RPMI8226 (cell line): ENCODE measurements at regions not wholly inside any gene's neighbourhood (a gene's known extent, or its start where the extent isn't known, plus 50 kb on each side); places are given as distances from the start of the nearest gene placed in this dataset.
"Not testable (repeated sequence)": the region's sequence is repeated elsewhere in the genome, so short reads cannot be mapped to it uniquely, and the experiment has no call there.

ENCODE experiments used
- DNase-seq: peaks from one replicate; pipeline ENCODE4 v3.0.0-alpha.2; 2015

DNA sequence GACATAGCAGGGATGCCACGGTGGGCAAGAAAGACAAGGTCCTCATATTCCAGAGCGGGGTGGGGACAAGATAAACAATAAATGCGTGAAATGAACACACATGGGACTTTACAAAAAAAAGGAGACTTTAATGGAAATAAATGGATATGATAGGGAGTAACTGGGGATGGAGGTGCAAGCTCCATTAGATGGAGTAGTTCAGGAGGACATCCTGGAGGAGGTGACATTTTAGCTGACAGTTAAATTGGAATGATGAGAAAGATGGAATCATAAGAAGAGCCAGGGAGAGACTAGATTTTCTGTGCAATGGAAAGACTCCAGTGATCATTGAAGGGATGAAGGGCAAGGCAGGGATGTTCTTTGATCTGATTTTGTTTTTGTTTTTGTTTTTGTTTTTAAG lies 83.6 kb upstream of the MYL10 start:
- no peak for DNase-seq

DNA sequence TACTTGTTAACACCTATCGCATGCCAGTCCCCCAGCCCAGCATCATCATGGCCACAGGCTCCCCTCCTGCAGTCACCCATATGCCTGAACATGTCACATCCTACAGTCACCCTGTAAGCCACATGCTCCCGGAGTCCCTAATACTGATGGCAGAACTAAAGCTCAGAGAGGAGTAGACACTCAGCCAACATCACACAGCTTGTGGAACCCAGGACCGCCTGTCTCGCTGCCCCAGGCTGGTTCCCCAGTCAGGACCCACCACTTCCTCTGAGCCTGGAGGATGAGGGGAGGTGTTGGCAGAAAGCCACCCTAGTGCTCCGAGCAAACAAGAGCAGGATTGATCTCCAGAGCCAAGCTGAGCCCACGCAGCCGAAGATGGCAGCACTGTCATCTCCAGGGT lies 85.0 kb upstream of the MYL10 start:
- DNase-seq: no peak

DNA sequence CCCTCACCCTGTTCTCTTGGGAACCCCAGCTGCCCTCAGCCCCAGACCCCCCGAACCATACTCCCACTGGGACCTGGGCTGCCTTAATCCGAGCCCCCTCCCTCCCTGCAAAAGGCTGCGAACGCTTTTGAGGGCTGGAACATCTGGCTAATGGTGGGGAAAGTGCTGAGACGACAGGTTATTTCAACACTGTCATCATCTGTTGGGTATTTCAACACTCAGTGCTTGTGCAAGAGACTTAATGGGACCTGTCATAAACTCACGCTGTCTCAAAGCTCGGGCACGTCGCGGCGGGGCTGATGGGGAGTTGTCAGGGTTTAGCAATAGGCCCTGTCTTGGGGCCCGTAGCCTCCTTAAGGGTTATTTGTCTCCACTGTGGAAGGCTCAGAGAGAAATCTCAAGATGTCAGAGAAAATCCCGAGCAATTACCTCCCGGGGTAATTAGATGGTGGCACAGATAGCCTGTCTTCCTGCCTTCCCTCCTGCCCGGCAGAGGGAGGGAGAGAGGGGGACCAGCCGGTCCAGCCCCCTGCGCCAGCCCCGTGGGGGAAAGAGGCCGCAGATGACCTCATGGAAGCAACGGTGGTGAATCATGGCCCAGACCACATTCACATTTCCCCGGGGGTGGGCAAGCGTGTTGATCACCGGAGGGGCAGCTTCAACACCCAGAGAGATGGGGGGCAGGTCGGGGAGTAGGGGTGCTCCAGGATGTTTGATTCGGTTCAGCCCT lies 88.7 kb upstream of the MYL10 start:
- DNase-seq: peak; percentile 86

DNA sequence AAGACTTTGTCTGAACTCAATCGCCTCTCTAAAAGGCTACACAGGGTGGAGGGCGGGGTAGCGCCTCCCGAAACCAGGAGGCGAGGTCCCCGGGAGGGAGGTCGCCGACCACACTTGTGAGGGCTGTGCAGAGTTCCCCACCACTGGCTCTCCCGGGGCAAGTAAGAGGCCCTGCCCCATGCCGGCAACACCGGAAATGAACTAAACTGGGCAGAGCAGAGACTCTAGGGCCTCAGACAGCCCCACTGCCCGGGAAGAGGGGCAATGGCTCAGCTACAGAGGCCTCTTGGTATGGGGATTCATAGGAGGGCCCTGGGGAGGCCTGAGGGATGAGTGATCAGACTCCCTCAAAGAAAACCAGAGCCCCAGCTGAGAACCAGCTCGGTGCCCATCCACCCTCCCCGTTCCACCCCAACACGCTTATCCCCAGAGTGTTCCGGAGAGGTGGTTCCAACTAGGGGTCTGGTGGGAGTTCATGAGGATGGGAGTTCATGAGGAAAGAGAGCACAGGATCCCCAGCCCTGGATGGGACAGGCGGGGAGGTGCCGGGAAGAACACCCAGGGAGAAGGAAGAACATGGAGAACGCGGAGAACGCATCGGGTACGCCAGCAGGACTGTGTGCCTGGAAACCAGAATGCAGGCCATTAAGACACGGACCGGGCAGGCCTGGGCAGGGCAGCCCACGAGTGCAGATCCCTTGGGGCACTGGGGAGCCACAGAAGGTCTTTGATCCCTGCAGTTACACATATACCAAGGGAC lies 89.4 kb upstream of the MYL10 start:
- no peak for DNase-seq

DNA sequence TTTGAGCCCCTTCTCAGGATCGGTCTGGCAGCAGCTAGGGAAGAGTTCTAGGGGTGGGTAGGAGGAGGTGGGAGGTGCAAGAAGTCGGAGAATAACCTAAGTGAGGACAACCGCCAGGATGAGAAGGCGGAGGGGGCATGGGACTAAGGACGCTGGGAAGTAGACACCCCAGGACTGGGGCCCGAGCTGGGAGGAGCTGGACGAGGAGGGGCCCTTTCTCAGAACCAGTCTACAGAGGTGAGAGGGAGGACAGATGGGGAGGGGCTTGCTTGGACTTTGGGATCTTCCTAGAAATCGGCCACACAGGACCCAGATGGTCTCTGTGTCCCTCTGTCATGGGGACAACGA lies 90.0 kb upstream of the MYL10 start:
- no peak for DNase-seq

DNA sequence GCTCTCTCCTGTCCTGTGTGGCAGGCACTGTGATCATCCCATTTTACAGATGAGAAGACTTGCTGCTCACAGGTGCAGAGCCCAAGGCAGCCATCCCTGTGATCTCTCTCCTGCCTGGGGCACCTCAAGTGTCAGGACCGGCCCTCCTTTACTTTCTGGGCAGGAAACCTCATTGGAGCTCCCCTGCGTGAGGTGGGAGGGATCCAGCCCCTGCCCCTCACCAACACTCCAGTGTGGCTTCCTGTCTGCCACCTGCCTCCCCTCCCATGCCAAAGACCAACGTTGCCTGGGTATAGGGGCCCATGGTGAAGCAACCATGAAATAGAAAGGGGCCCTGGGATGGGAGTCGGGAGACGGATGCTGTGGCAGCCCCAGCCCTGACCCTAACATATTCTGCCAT lies 91.2 kb upstream of the MYL10 start:
- no peak for DNase-seq

DNA sequence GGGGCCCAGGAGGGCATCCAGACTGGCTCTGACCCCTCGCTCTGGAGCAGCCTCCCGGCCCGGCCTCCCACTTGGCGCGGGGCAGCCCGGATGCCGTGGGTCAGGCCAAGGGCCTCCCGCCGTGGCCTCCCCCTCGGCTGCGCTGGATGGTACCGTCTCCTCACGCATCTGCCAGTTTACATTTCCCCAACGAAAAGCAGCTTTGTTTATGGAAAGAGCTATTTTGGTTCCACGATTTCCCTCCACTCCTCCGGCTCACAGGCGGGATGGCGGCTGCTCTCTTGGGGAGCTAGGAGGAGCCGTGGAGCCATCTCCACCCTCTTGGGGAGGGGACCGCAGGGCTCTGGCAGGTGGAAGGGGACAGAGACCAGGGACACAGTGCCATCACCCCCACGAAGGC lies 93.2 kb upstream of the MYL10 start:
- DNase-seq: no peak

DNA sequence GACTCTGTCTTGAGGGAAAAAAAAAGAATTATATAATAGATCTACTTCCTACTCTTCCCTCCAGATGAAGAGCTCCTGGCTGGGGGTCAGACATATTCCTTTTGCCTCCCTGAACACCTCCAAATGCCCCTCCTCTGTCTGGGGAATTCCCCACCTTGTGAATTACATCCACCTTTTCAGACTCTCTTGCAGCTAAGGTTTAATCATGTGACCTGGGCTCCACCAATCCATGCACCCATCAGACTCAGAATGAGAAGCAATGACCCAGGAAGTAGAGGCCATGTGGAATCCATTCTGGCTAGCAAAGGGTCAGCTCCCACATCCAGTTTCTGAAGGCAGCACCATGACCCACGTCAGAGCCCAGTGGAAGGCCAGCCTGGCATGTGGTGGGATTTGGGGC lies 93.6 kb upstream of the CUX1 start:
- no peak for DNase-seq

DNA sequence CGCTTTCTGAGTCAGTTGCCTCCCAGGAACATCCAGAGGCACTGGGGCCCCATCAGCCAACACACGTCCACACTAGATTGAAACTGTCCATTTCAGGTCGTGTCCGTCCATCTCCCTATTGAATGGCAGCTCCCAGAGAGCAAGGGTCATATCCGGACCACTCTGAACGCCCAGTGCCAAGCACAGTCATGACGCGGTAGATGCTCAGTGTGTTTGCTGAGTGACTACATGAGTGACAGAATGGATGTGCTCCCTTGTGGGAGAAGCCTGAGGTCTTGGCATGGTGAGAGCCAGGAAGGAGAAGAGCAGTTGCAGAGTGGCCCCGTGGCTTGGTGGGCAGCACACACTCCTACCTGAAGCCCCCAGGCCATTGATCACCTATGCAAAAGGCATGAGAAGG lies 92.5 kb upstream of the CUX1 start:
- no peak for DNase-seq

DNA sequence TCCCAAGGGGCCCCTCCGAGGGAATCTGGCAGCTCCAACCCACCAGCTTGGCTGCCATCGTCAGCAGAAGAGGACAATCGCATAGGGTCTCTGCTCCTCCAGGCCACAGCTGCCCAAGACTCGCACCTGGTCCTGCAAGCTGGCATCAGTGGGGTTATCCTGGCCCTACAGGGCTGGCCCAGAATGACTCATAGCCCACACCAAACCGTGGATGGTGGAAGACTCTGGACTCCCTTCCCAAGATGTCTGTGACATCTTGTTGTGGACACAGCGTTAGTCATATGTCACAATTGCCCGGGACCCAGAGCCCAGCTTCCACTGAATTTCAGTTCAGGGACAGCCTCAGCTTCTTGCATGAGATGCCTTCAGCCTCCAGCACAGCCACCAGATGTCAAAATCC lies 91.5 kb upstream of the CUX1 start:
- no peak for DNase-seq

DNA sequence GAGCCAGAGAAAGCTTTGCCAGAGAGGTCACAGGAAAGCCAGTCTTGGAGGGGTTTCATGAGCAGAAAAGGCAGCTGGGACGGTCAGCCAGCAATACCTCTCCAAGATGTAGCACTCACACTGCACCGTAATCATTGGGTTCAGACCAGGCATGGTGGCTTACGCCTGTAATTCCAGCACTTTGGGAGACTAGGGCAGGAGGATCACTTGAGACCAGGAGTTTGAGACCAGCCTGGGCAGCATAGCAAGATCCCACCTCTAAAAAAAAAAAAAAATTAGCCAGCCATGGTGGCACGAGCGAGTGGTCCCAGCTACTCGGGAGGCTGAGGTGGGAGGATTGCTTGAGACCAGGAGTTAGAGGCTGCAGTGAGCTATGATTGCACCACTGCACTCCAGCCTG lies 90.2 kb upstream of the CUX1 start:
- DNase-seq: no peak

DNA sequence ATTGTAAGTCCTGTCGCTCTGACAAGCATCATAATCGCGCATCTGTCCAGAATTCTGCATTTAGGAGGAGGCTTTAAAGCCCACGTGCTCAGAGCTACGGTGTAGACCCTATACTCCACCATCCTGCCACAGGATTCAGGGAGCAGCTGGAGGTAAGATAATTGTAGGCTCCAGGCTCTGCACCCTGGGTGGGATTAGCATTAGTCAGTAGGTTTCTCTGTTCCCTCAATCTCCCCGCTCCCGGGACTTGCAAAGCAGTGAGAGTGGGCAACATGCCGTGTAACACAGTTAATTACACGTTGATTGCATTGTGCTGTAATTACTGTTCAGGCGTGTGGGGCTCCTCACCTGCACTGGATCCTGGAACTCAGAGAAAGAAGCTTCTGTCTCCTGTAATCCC lies 89.3 kb upstream of the CUX1 start:
- no peak for DNase-seq

DNA sequence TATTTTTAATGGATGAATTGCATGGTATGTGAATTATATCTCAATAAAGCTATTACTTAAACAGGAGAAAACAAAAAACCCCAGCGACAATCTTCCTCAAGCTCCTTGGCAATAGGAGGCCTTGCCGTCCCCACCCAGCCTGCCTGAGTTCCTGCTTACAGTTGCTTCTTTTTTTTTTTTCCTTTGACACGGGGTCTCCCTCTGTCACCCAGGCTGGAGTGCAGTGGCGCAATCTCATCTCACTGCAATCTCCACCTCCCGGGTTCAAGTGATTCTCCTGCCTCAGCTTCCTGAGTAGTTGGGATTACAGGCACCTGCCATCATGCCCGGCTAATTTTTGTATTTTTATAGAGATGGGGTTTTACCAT lies 88.6 kb upstream of the CUX1 start:
- not testable (repeated sequence) for DNase-seq

DNA sequence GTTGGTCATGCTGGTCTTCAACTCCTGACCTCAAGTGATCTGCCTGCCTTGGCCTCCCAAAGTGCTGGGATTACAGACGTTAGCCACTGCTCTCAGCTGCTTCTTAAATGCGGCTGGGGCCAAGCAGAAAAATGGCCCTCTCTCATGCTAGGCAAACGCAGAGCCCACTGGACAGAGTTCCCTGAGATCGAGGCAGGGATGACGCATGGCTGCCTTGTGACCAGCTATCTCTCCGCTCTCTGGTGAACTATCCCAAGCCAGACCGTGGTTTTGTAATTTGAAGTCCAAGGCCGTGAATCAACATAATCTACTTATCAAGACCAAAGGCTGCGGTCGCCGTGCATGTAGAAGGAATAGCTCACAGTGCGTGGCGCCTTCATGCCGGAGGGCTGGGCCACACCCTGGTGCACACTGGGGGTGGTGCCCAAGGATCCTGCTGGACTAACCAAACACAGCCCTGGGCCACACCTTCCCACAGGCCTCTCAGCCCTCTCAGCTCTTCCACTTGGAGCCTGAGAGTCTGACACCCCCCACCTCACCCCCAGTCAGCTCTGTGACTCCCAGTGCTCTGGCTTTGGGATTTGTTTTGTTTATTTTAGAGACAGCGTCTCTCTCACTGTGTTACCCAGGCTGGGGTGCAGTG lies 88.1 kb upstream of the CUX1 start:
- no peak for DNase-seq

DNA sequence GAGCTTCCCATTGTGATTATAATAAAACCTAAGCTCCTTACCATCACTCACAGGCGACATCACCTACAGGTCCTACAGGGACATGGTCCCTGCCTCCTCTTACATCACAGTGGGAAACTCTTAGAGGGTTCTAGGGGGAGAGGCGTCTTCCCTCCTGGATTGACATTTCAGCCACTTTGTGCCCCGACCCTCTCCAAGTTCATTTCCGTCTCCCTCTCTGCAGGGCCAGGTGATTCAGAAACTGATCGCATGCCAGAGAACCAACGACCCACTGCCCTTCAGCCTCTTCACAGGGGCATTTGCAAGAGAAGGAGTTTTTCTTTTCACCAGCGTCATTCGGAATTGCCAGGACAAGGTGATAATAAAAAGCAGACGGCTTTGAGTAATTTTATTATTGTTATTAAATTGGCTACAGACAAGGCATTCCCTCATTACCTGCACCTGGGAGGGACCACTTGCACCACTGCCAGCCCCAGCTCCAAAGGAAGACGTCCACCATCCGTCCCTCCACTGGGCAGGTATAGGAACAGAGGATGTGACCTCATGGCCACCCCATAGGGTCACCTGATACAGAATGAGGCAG lies 85.8 kb upstream of the CUX1 start:
- DNase-seq: no peak

DNA sequence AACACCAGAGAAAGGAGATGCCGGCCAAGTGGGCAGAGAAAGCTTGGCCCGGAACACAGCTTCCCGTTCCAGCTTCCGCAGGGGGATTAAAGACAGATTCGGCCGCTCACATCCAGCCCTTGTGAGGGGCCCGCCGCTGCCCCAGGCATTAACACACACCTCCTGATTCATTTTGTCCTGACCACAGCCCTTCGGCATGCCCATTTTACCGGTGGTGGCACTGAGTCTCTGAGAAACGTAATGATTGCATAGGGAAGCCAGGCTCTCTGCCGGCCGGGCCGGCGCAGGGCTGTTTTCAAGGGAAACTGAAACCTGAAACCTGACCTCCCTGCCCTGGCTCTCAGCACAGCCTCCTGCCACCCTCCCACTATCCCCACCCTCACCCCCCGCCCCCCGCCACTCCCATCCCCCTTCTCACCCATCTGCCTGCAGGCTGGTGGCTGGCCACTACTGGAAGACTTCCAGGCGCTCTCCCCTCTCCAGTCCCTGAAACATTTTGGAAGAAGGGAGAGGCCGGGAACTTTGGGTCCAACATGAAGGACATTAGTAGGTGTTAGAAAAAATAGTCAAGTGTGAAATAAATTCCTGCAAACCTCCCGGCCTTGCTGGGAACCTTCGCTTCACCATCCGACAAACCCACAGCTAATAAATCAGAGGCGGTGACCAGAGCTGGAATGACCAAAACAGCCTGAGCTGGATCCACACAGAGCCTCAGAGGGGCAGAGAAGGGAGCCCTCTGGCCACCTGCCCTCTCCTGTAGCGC lies 83.5 kb upstream of the CUX1 start:
- peak; percentile 92 for DNase-seq

DNA sequence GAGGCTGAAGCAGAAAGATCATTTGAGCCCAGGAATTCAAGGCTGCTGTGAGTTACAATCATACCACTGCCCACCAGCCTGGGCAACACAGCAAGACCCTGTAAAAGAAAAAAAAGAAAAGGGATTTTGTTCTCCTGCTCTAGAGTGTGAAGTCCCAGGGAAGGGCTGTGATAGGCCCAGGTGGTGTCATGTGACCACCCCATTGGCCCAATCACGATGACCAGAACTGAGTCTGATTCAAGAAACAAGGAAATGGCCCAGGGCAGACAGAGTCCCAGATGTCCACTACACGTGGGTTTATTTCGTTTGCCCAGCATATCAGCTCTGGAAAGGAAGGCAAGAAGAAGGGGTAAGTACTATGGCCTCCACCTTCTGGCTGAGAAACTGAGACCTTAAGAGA lies 81.3 kb upstream of the CUX1 start:
- no peak for DNase-seq

DNA sequence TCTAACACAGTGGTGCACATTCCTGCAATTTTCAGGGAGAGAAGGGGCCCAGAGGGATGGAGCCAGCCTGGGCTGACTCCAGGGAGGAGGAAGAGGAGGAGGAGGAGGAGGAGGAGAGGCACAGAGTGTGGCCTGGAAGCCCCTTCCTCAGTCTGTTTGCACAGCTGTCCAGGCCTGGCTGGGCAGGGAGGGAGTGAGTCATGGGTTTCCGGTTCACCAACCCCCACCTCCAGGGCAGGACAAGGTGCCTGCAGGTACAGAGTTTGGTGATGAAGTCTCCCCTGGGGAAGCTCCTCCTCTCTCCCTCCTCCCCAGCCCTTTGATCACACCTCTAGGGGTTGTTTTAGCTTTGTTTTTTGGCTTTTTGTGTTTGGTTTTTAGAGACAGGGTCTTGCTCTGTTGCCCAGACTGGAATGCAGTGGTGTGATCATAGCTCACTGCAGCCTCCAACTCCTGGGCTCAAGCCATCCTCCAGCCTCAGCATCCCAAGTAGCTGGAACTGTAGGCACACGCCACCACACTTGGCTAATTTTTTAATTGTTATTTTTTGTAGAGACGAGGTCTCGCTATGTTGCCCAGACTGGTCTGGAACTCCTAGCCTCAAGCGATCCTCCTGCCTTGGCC lies 77.5 kb upstream of the CUX1 start:
- DNase-seq: peak; percentile 67

DNA sequence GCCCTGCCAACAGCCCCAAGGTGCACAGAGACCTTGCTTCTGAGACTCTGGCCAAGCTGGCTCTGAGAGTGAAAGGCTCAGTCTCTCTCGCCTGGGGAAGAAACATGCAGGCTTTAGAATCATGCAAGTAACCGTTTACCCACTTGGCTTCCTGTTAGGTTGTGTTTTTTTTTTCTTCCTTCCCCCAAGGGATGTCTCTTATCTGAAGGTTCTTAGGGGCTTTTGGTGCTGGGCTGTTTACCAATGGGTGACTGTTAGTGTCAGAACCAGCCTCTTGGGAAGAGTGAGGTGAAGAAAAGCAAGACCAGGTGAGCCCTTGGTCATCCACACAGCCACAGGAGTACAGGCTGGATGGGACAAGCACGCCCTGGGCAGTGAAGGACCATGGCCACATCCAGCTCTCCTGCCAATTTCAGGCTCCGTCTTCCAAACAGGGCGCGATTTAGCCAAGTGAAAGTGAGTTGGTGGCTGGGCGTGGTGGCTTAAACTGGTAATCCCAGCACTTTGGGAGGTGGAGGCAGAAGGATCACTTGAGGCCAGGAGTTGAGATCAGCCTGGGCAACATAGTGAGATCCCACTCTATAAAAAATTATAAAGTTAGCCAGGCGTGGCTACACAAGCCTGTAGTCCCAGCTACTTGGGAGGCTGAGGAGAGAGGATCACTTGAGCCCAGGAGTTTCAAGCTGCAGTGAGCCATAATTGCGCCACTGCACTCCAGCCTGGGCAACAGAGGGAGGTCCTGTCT lies 76.3 kb upstream of the CUX1 start:
- peak; percentile 67 for DNase-seq

DNA sequence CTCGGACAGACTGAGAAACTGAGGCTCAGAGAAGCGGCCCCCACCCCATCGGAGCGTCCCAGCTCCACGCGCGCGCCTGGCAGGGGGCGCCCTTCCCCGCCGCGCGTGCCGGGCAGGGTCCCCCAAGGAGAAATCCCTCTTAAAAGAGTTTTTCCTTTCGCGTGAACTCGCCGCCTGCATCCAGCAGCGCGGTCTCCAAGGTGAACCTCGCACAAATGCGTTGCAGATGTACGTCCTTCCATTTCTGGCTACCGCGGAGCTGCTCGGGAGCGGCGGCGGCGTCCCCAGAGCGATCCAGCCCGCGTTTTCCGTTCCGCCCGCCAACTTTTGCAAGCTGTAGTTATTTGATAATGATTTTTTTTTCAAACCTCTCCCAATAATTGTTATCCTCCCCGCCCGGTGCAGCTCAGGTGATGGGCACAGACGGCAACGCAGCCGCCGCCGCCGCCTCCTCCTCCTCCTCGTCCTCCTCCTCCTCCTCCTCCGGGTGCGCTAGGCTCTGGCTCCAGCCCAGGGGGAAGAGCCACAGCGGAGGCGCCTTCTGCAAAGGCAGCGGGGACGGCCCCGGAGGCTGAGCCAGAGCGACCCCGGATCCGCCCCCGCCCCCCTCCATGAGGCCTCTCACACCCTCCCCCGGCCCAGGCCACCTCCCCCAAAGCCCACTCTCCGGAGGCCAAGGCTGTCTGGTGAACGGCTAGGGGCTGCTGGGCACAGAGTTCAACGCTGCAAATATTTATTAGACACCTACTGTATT lies 74.0 kb upstream of the CUX1 start:
- peak; percentile 82 for DNase-seq

DNA sequence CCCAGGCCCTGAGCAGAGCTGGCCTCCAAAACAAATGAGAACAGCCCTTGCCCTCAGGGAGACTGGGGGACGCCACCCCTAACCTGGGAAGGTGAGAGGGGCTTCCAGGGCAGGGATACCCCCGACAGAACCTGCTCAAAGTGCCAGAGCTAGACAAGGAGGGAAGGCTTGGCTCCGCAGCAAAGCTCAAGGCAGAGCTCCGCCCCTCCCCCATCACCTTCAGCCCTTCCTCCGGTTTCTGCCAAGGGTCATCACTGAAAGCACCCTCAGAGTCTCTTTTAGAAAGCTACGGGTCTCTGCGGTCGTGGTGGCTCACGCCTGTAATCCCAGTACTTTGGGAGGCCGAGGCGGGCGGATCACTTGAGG lies 73.4 kb upstream of the CUX1 start:
- peak; percentile 37 for DNase-seq
